ENCODE measurements at regions not wholly inside any gene's neighbourhood (a gene's known extent, or its start where the extent isn't known, plus 50 kb on each side); places are given as distances from the start of the nearest gene placed in this dataset.

DNA sequence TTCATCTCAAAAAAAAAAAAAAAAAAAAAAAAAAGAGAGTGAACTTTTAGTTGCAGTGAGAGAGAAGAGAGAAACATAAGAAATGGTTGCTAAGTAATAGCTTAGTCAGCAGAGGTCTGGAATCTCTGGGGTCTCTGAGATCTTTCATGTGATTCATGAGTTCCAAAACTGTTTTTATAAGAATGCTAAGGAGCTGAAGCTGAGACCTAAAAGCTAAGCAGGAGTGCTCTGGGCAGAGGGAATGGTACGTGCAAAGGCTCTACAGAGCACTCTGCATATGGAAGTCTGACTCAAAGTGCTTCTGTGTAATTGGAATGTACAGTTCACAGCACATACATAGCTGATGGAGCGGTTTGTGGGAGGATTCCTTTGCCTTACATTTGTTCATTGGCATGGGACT is 66.3 kb upstream of the LRIG1 start:
- TF ChIP-seq ZFX (IDR thresholded peaks at IDR 0.05; ENCODE audit: borderline replicate concordance): no peak
- TF ChIP-seq, protein P1, sequence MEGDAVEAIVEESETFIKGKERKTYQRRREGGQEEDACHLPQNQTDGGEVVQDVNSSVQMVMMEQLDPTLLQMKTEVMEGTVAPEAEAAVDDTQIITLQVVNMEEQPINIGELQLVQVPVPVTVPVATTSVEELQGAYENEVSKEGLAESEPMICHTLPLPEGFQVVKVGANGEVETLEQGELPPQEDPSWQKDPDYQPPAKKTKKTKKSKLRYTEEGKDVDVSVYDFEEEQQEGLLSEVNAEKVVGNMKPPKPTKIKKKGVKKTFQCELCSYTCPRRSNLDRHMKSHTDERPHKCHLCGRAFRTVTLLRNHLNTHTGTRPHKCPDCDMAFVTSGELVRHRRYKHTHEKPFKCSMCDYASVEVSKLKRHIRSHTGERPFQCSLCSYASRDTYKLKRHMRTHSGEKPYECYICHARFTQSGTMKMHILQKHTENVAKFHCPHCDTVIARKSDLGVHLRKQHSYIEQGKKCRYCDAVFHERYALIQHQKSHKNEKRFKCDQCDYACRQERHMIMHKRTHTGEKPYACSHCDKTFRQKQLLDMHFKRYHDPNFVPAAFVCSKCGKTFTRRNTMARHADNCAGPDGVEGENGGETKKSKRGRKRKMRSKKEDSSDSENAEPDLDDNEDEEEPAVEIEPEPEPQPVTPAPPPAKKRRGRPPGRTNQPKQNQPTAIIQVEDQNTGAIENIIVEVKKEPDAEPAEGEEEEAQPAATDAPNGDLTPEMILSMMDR (IDR thresholded peaks at IDR 0.05): no peak
- H3K27ac ChIP-seq: no peak overlapping the region

DNA sequence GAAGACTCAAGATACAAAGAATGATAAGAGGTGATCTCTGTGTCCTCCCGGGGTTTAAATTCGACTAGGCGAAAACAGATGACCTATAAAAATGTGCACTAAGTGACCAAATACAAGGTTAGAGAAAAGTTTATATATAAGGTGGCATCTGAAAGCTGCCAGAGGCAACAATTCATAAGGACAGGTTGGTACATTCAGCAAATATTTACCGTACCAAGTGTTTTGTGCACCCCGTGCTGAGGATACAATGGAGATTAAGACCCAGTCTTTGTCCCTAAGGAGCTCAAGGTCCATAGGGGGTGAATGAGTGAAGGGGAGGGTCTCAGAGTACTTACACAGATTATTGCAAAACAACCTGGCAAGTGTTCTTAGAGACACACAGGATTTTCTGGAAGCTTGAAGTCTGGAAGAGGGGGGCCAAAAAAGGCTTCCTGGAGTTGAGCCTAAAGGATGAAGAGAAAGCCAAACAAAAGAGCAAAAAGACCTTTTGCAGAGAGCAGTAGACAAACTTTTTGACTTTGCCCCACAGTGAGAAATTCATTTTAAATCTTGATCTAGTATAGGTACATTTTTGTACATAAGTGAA is 71.4 kb upstream of the LRIG1 start:
- no peak overlapping the region for H3K27ac ChIP-seq
- TF ChIP-seq ZFX (IDR thresholded peaks at IDR 0.05; ENCODE audit: borderline replicate concordance): no peak
- TF ChIP-seq, protein P1 (IDR thresholded peaks at IDR 0.05): no peak

DNA sequence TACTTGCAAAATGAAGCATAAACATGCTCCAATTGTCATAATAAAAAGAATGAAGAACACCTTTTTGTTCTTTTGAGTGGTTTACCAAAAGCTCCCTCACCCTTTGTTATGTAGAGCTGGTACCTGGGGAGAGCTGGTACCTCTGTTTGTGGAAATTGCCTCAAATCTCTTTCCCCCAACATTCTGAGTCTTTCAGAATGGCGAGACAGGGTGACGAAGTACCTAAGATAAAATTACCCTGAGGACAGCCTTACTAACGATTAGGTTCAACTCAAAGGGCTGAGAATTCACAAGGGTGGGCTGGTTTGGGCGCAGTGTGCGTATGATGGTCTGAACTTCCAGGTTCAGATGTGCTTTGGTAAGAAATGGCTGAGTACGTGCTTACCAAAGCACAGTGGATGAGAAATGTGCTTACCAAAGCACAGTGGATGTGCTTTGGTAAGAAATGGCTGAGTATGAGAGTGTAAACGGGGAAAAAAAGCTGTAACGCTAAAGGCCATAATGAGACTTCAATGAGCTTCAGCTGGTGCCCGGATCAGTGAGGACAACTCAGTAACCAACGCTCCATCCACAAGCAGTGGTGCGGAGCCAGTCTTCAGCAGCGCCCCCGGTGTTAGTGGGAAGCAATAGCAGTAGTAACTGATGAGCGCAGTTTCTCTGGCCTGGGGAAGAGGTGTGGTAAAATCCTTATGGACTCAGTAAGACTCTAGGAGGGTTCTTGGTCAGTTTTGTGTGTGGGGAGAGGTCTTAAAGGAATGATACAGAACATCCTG is 72.3 kb upstream of the LRIG1 start:
- TF ChIP-seq, protein P1 (IDR thresholded peaks at IDR 0.05): peak; percentile 73
- no peak for TF ChIP-seq ZFX (IDR thresholded peaks at IDR 0.05; ENCODE audit: borderline replicate concordance)
- H3K27ac ChIP-seq: no peak overlapping the region

DNA sequence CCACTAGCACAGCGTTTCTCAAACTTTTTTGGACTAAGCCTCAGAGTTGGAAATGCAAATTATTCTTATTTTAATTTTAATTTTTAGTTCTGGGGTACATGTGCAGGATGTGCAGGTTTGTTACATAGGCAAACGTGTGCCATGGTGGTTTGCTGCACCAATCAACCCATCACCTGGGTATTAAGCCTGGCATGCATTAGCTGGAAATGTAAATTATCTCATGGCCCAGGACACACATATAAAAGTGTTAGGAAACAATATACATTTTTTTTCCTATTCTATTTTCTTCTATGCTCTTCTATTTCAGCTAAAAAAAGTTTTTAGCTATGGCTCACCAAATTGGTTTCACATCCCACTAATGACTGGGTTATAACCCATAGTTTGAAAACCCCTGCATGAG is 73.3 kb upstream of the LRIG1 start:
- H3K27ac ChIP-seq: no peak overlapping the region
- TF ChIP-seq ZFX (IDR thresholded peaks at IDR 0.05; ENCODE audit: borderline replicate concordance): no peak
- TF ChIP-seq, protein P1 (IDR thresholded peaks at IDR 0.05): no peak

DNA sequence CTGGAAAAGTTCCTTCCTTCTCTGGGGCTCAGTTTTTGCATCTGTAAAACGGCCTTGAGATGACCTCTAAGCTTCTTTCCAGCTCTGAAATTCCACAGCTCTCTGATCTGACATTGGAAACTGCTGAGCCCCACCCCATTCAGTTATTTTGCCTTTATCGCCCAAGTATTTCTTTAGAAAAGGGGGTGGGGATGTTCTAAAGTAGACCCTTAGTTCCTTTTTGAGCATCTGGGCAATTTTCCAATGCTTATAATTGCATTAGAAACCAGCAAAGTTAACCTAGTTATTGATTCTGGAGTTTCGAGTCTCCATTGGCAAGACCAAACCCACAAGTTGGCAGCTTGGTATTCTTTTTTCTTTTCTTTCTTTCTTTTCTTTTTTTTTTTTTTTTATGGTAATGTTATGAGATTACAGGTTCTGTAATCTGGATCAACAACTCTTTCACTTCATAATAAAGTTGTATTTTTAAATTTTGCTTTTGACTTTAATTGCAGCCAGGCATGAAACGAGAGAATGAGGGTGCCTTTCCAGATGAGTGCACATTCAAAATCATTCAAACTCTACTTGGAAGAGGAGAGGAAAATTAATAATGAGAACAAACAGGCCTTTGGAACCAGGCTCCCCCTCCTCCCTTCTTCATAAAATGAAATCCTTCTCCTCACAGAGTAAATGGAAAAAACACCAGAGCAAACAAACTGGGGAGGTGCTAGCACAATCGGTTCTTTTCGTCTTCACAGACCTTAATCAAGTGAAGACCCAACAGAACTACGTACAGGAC is 76.8 kb upstream of the LRIG1 start:
- H3K27ac ChIP-seq: no peak overlapping the region
- TF ChIP-seq, protein P1 (IDR thresholded peaks at IDR 0.05): no peak
- TF ChIP-seq ZFX (IDR thresholded peaks at IDR 0.05; ENCODE audit: borderline replicate concordance): no peak

DNA sequence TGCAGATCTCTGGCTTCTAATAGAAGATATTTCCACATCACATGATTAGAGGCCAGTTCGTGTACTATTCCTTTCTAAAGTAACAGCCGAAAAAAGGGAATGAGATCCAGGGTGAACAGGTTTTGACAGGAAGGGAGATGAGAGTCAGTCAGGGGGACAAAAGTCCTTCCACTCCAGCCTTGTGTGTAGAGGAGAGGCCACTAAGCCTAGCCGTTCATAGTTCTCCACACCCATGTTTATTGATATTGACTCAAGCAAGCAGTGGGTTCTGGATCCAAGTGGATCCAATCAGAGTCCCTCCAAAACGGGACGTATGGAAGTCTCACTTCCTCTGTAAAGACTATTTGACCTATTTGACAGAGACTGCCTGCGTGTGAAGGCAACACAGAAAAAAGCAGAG is 80.4 kb upstream of the LRIG1 start:
- H3K27ac ChIP-seq: no peak overlapping the region
- no peak for TF ChIP-seq ZFX (IDR thresholded peaks at IDR 0.05; ENCODE audit: borderline replicate concordance)
- TF ChIP-seq, protein P1 (IDR thresholded peaks at IDR 0.05): no peak
